Neural cell (in vitro differentiated cells): ENCODE measurements at regions not wholly inside any gene's neighbourhood (a gene's known extent, or its start where the extent isn't known, plus 50 kb on each side); places are given as distances from the start of the nearest gene placed in this dataset.

Experiments used
- H2AFZ ChIP-seq: fragments of 200-600, 300-800 bp; sonication (generic), shearing (Covaris generic); 2 replicates; pipeline ENCODE4 v1.6.0; 2014; ENCODE audit warnings: low read depth, mild to moderate bottlenecking, antibody characterized with exemption, low read length, moderate library complexity
- H3F3A ChIP-seq: fragments of 200-600 bp; shearing (Covaris generic); 2 replicates; pipeline ENCODE4 v1.6.1; 2016; ENCODE audit warnings: mild to moderate bottlenecking, moderate library complexity, mixed read lengths, antibody characterized with exemption, low read length; ENCODE audit not compliant: insufficient read depth, poor library complexity, severe bottlenecking
- H3K27ac ChIP-seq: fragments of 200-600, 300-800 bp; sonication (generic), shearing (Covaris generic); 2 replicates; pipeline ENCODE4 v1.5.1; 2014; ENCODE audit warnings: mild to moderate bottlenecking, low read length, moderate library complexity
- H3K27me3 ChIP-seq: fragments of 300-800, 200-600 bp; sonication (generic), shearing (Covaris generic); 2 replicates; pipeline ENCODE4 v1.6.0; 2014; ENCODE audit warnings: mild to moderate bottlenecking, low read depth, low read length, moderate library complexity; ENCODE audit not compliant: insufficient read depth
- H3K36me3 ChIP-seq: fragments of 300-800, 200-600 bp; sonication (generic), shearing (Covaris generic); 2 replicates; pipeline ENCODE4 v1.5.1; 2014; ENCODE audit warnings: mild to moderate bottlenecking, antibody characterized with exemption, low read length, moderate library complexity; ENCODE audit not compliant: insufficient read depth
- H3K4me2 ChIP-seq: fragments of 300-800, 200-600 bp; sonication (generic), shearing (Covaris generic); 2 replicates; pipeline ENCODE4 v1.6.0; 2014; ENCODE audit warnings: mild to moderate bottlenecking, low read length
- H3K4me3 ChIP-seq: fragments of 300-800, 200-600 bp; sonication (generic), shearing (Covaris generic); 2 replicates; pipeline ENCODE4 v1.5.1; 2014; ENCODE audit warnings: mild to moderate bottlenecking, low read length, moderate library complexity
- H3K79me2 ChIP-seq: fragments of 200-600 bp; shearing (Covaris generic); replicated peaks from 2 replicates; pipeline ENCODE4 v1.6.0; 2014; ENCODE audit warnings: mild to moderate bottlenecking, low read length, moderate library complexity; ENCODE audit not compliant: insufficient read depth
- H3K9ac ChIP-seq: fragments of 300-800, 200-600 bp; sonication (generic), shearing (Covaris generic); 2 replicates; pipeline ENCODE4 v1.6.1; 2016; ENCODE audit warnings: mild to moderate bottlenecking, low read length, mixed read lengths
- H3K9me2 ChIP-seq: fragments of 200-600 bp; shearing (Covaris generic); 2 replicates; pipeline ENCODE4 v1.6.1; 2016; ENCODE audit warnings: mild to moderate bottlenecking, low read length, mixed read lengths; ENCODE audit not compliant: insufficient read depth
- H3K9me3 ChIP-seq: fragments of 200-600, 300-800 bp; sonication (generic), shearing (Covaris generic); 2 replicates; pipeline ENCODE4 v1.6.1; 2016; ENCODE audit warnings: mild to moderate bottlenecking, mixed run types, low read length, moderate library complexity, mixed read lengths
- H4K20me1 ChIP-seq: fragments of 200-600 bp; shearing (Covaris generic); 2 replicates; pipeline ENCODE4 v1.6.1; 2016; ENCODE audit warnings: mild to moderate bottlenecking, mixed run types; ENCODE audit not compliant: insufficient read depth
- CTCF ChIP-seq: fragments of 450-650 bp; IDR thresholded peaks from 2 replicates; pipeline ENCODE4 v1.5.1; 2014; ENCODE audit warnings: antibody characterized with exemption, mild to moderate bottlenecking, moderate library complexity; ENCODE audit not compliant: poor library complexity, severe bottlenecking
- EP300 ChIP-seq: fragments of 450-650 bp; conservative IDR thresholded peaks from 2 replicates; pipeline ENCODE4 v1.6.1; 2014; ENCODE audit warnings: antibody characterized with exemption, mild to moderate bottlenecking, moderate library complexity; ENCODE audit not compliant: poor library complexity, severe bottlenecking
- EZH2 ChIP-seq: fragments of 200-600, 300-800 bp; shearing (Covaris generic), sonication (generic); IDR thresholded peaks from 2 replicates; pipeline ENCODE4 v1.6.1; 2014; ENCODE audit warnings: antibody characterized with exemption, low read length, borderline replicate concordance, mild to moderate bottlenecking; ENCODE audit not compliant: insufficient read depth, poor library complexity, severe bottlenecking
- MXI1 ChIP-seq: fragments of 450-650 bp; conservative IDR thresholded peaks from 2 replicates; pipeline ENCODE4 v1.6.1; 2014; ENCODE audit warnings: antibody characterized with exemption, mild to moderate bottlenecking; ENCODE audit not compliant: poor library complexity, severe bottlenecking
- POLR2AphosphoS5 ChIP-seq: IDR thresholded peaks from 2 replicates; pipeline ENCODE4 v1.6.1; 2012
- RAD21 ChIP-seq: fragments of 450-650 bp; conservative IDR thresholded peaks from 2 replicates; pipeline ENCODE4 v1.6.1; 2014; ENCODE audit warnings: antibody characterized with exemption, mild to moderate bottlenecking, moderate library complexity
- REST ChIP-seq: IDR thresholded peaks from 2 replicates; pipeline ENCODE4 v1.6.1; 2012; ENCODE audit warnings: borderline replicate concordance
- SMC3 ChIP-seq: fragments of 450-650 bp; conservative IDR thresholded peaks from 2 replicates; pipeline ENCODE4 v1.6.1; 2014; ENCODE audit warnings: antibody characterized with exemption, mild to moderate bottlenecking, moderate library complexity; ENCODE audit not compliant: poor library complexity
- TAF1 ChIP-seq: IDR thresholded peaks from 2 replicates; pipeline ENCODE4 v1.6.1; 2012; ENCODE audit warnings: low read depth

- Histone ChIP-seq H3K4me3 (no peak overlapping the region), H3K27ac (no peak overlapping the region), H3K27me3 (no peaks in the 10 kb centered on the region), H3K36me3 (no peaks in the 10 kb centered on the region), H3K9ac (no peak overlapping the region), H3K79me2 (no peaks in the 10 kb centered on the region), H3F3A (peaks cover 2% of the 10 kb centered on the region), H3K9me3 (no peaks in the 10 kb centered on the region), H4K20me1 (no peaks in the 10 kb centered on the region), H3K9me2 (no peaks in the 10 kb centered on the region), H3K4me2 (no peak overlapping the region), H2AFZ (no peak overlapping the region)
- TF ChIP-seq CTCF (no peak), SMC3 (no peak), RAD21 (no peak), TAF1 (no peak), REST (no peak), EZH2 (no peak), POLR2AphosphoS5 (no peak), MXI1 (no peak), EP300 (no peak)
Observed at GRCh38 chr6:98639089-98639635, 195.2 kb upstream of the POU3F2 start.

GRCh38 chr6:98640366-98640765 lies 194.0 kb upstream of the POU3F2 start:
- Histone ChIP-seq H3K4me3 (no peak overlapping the region), H3K79me2 (no peaks in the 10 kb centered on the region)
- TF ChIP-seq EP300 (no peak), SMC3 (no peak), MXI1 (no peak), POLR2AphosphoS5 (no peak)

More at GRCh38 chr6:98640366-98640765, 194.0 kb upstream of the POU3F2 start:
- Histone ChIP-seq H3K4me2 (no peak overlapping the region), H3K9ac (no peak overlapping the region), H2AFZ (no peak overlapping the region), H4K20me1 (no peaks in the 10 kb centered on the region), H3K36me3 (no peaks in the 10 kb centered on the region), H3K27me3 (no peaks in the 10 kb centered on the region), H3K9me2 (no peaks in the 10 kb centered on the region), H3K27ac (no peak overlapping the region), H3K9me3 (no peaks in the 10 kb centered on the region), H3F3A (peaks cover 2% of the 10 kb centered on the region)
